Germinal center (tissue), 1 donor: ENCODE measurements at regions not wholly inside any gene's neighbourhood (a gene's known extent, or its start where the extent isn't known, plus 50 kb on each side); places are given as distances from the start of the nearest gene placed in this dataset.
A peak's percentile ranks its signal among the peaks of the same experiment; 100 is the strongest.
"Not testable (repeated sequence)": the region's sequence is repeated elsewhere in the genome, so short reads cannot be mapped to it uniquely, and the experiment has no call there.

Experiments
- DNase-seq: peaks from one replicate; pipeline ENCODE4 v3.0.0; 2012; ENCODE audit warnings: mixed read lengths, low spot score

DNA sequence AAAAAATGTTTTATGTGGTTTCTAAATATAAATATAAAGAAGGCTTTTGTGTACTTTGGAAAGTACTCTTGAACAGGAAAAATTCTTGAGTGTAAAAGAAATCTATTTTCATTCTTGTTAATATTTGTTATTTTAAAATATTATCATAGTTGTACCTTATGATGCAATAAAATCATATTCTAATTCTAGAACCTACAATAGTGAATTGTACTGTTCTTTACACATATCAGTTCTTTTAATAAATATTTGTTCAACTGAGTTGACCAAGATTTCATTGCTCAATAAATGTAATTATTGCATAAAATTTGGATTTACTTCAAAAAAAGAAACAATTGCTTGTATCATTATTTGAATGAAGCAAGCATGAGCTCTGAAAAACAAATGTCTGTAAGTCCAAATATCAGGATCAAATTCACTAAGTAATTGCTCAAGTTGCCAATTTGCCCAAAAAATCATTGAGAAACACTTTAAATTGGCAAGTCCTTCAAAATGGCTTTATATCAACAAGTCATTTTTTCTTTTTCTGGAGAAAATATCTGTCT is 191.6 kb upstream of the SLC16A7 start:
- no peak for DNase-seq

GRCh38 chr12:59403259-59403932 is 192.4 kb upstream of the SLC16A7 start:
- peak; percentile 3 for DNase-seq

DNA sequence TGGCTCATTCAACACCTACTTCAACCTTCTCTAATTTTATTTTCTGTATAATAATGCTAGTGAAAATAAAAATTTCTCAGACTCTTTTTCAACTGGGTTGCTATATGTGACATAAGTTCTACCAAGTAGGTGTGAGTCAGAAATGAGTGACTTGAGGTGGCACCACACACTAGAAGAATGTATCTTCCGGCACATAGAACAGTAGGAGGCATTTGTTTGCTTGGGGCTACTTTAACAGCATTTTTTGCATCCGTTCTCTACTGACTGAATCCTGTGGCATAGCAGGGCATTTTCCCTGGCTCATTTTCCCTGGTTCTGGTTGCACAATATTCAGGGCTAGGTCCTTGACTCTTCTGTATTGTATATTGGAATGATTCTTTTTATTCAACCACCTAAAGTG is 194.0 kb upstream of the SLC16A7 start:
- DNase-seq = no peak

- no peak for DNase-seq
Measured at GRCh38 chr12:59398164-59398563, 197.7 kb upstream of the SLC16A7 start.

- no peak for DNase-seq
Measured at GRCh38 chr12:59396919-59397318, 198.9 kb upstream of the SLC16A7 start.

DNA sequence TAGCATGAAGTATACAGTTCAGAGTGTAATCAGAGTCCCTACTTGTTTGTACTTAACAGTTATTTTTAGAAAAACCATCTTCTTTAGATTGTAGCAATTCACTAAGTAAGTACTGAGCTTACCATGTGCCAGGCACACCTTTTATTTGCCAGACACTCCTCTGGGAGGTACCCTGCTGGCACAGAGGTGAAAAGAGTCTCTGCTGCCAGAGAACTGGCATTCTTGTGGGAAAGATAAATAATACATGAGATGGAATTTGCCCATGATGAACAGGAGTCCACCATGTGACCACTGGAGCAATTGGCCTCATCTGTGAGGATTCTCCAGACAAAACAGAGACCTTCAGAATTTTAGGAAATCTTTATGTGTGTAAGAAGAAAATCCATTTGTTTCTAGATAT is 199.3 kb upstream of the SLC16A7 start:
- DNase-seq = no peak

DNA sequence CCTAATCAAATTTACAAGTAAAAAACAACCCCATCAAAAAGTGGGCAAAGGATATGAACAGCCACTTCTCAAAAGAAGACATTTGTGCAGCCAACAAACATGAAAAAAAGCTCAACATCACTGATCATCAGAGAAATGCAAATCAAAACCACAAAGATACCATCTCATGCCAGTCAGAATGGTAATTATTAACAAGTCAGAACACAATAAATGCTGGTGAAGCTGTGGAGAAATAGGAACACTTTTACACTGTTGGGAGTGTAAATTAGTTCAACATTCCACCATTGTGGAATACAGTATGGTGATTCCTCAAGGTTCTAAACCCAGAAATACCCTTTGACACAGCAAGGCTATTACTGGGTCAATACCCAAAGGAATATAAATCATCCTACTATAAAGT is 200.5 kb upstream of the SLC16A7 start:
- not testable (repeated sequence) for DNase-seq

GRCh38 chr12:59393506-59393905 is 202.3 kb upstream of the SLC16A7 start:
- no peak for DNase-seq

DNA sequence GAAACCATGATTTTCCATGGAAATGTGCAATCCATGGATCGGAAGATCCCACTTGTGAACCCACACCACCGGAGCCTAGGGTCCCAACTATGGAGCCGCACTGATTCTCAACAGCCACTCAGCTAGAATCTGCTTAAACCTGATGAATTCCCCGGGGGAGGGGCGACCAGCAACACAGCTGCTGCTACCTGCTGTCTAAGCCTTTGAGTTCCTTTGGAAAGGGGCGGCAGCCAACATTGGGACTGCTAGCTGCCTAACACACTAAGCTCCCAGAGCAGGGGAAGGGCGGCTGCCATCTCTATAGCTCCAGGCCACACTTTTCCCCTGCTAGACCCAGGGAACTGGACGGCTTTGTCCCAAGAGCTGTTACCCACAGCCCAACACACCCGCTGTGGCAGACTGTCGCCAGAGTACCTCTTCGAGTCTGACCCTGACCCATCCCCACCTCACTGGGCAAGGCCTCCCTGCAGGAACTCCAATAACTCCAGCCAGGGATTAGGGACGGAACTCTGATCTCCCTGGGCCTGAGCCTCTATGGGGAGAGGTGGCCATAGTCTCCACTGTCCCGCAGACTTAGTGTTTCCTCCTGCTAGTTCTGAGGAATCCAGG is 205.8 kb upstream of the SLC16A7 start:
- DNase-seq = no peak

DNA sequence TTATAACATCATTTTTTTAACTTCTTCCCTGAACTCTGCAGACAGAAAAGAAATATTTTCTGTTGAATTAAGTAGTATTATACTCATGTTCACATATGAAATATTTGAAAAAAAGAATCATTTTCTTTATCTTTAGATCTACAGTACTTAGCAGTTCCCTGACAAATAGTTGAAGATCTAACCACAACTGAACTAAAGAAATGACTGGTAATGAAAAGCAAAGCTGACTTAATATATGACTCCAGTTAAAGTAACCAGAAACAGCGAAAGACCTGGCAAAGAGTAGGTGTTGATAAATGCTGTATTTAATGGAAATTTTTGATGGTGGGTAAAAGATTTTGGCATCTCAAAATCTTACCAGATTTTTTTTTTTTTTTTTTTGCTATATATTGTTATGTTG is 207.1 kb upstream of the SLC16A7 start:
- DNase-seq = no peak

DNA sequence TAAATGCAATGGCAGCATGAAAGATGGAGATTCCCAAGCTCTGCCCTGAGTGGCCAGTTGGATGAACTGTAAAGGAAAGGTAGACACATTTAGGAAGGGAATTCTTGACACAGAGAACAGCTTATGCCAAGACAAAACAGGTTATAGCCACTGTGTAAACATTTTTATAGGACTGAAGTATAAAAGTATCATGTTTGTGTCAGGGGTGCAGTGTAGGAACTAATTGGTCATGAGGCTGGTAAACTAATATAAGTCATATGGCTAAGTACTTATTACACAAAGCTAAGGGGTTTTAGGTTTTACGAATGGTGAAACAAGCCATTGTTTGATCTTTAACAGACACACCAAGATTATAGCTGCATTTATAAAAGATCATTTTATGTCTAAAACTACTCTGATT is 207.7 kb upstream of the SLC16A7 start:
- DNase-seq = no peak

- no peak for DNase-seq
Measured at GRCh38 chr12:59386236-59386635, 209.6 kb upstream of the SLC16A7 start.

GRCh38 chr12:59383079-59383822 is 212.6 kb upstream of the SLC16A7 start:
- no peak for DNase-seq

DNA sequence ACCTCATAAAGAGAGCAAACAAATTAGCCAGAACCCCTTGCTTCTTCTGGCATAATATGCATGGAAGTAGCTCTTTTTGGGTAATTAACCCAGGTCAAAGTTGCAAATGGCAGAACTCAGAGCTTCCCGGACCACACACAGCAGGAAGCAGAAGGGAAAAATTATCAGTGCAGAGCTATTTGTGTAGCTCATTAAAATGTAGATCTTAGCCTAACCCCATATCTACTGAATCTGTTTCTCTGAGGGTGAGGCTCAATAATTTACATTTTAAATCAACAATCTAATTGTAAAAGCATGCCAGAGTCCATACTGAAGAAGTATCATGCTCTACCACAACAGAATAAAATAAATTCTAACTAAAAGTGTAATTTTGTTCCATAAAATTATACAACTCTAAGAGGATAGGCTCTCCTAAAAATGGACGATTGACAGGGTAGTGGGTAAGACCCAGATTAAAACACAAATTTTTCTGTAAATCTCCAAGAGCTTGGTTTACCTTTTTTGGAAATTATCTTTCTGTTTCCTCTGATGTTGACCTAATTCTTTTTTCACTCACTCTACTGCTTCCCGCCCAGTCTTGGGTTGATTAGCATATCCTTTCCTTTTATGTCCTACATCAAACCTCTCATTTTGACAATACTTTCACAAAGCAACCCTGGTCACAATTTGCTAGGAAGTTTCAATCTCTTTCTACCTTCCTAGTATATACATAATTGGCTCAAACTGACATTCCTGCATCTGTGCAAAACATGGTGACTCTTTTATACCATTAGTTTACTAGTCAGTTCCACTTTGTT is 213.3 kb upstream of the SLC16A7 start:
- DNase-seq = no peak

DNA sequence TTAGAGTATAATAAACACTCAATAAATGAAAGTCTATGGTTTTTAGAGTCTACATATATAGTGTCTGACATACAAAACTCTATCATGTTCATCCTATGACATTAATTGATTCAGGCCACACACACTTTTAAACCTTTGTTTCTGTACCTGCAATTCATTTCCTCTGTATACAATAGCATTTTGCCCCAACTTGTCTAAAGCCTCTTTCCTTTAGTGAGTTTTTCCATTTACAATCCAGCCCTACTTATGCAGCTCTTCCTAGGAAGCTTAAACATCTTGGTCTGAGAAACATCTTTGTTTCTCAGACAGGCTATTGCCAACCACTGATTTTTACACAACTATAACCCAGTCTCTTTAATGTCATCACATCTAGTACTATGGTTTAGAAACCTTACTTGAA is 214.7 kb upstream of the SLC16A7 start:
- no peak for DNase-seq

DNA sequence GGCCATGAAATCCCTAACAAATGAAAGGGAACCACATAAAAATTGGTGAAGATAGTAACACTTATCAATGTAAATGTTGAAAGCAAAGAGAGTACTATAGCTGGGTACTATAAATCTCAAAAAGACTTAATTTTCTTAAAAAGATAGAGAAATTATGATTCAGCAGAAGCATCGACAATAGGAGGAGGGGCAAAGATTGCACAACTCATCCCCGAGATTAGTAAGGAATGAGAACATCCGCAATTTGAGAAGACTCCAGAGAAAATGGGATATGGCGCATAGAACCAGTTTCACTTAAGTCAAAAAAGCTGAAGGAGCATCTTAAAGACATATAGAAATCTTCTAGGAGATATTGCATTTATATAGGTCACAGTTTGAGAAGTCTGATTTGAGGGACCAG is 220.2 kb upstream of the SLC16A7 start:
- no peak for DNase-seq

DNA sequence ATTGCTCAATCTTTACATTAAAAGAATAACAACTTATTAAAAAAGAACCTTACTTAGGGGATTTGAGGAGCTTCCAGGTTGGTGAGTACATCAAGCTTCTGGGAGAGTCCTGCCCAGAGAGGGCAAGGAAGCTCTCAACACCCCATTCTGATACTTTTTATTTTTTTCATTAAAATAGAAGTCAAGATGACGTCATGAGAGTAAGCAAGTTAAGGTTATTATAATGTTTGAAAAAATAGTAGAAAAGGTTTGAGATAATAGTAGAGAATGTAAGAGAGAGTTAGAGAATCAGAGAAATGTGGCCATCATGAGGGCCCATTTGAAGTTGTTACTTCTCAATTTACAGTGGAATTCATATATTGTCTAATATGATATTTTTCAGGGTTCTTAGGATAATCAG is 221.0 kb upstream of the SLC16A7 start:
- DNase-seq = no peak

- DNase-seq = no peak
Measured at GRCh38 chr12:59372956-59373355, 222.9 kb upstream of the SLC16A7 start.

- DNase-seq = no peak
Measured at GRCh38 chr12:59370933-59371332, 224.9 kb upstream of the SLC16A7 start.

DNA sequence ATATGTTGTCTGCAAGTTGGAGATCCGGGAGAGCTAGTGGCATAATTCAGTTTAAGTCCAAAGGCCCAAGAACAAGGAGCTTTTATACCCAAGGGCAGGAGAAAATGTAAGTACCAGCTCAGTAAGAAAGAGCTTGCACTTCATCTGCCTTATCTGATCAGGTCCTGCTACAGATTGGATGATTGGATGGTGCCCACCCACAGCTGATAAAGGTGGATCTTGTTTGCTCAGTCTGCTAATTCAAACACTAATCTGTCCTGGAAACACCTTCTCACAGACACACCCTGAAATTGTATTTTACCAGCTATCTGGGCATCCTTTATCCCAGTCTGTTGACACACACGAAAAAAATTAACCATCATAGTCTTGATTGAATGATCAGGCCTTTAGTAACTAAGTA is 230.7 kb upstream of the SLC16A7 start:
- no peak for DNase-seq

DNA sequence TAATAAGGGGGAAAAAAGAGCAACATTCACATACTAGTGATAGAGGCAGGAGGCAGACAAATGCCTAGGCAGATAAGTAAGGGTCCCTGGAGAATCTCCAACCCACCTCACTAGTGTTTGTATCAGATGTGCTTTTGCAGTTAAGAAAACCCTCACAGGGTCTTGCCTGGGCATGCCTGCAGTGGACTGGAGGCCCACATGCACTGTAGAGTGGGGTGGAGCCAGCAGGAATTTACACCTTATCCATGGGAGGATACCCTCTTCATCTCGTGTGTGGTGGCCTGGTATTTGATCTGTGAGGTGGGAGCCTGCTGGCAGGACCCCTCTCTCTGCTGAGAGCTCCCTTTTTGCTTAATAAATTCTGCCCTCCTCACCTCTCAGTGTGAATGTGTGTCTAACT is 238.0 kb upstream of the SLC16A7 start:
- no peak for DNase-seq

DNA sequence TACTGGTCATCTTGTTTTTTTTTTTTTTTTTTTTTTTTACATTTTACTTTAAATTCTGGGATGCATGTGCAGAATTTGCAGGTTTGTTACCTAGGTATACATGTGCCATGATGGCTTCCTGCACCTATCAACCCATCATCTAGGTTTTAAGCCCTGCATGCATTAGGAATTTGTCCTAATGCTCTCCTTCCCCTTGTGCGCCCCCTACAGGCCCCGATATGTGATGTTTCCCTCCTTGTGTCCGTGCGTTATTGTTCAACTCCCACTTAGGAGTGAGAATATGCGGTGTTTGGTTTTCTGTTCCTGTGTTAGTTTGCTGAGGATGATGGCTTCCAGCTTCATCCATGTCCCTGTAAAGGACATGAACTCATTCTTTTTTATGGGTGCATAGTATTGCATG is 249.6 kb upstream of the SLC16A7 start:
- DNase-seq = not testable (repeated sequence)
